ENCODE measurements at regions not wholly inside any gene's neighbourhood (a gene's known extent, or its start where the extent isn't known, plus 50 kb on each side); places are given as distances from the start of the nearest gene placed in this dataset.

GRCh38 chr1:233509526-233509925 is 104.4 kb upstream of the KCNK1 start:
- Histone ChIP-seq H3K27ac (no peak overlapping the region), H3K36me3 (replicated peaks in 1 of 2; ENCODE audit: insufficient read depth in 1 of 2, low read depth in 2 of 2) (no peaks in the 10 kb centered on the region), H3K4me3 (no peak overlapping the region), H3K4me1 (no peaks in the 10 kb centered on the region), H3K27me3 (no peaks in the 10 kb centered on the region), H3K9me3 (no peaks in the 10 kb centered on the region)
- ATAC-seq = no peak
- WGBS, 2 donors = 60 to 63% methylated on average over 3 of the region's 3 CpGs
- TF ChIP-seq POLR2A (IDR thresholded peaks at IDR 0.05) (no peak), CTCF (IDR thresholded peaks at IDR 0.05) (no peak)
- DNase-seq = no peak
- intact Hi-C loops (cut with DNase I) = no loop called here

GRCh38 chr1:233512538-233512937 is 101.4 kb upstream of the KCNK1 start:
- H3K4me3 ChIP-seq = no peak overlapping the region
- ATAC-seq (no peak), DNase-seq (no peak)
- no peak overlapping the region for H3K27ac ChIP-seq
- TF ChIP-seq POLR2A (IDR thresholded peaks at IDR 0.05) = no peak
- no peak for TF ChIP-seq CTCF (IDR thresholded peaks at IDR 0.05)
- WGBS, 2 donors = 66 to 70% methylated on average over 3 of the region's 3 CpGs
- H3K9me3 ChIP-seq = no peaks in the 10 kb centered on the region
- no peaks in the 10 kb centered on the region for H3K36me3 ChIP-seq (replicated peaks in 1 of 2; ENCODE audit: insufficient read depth in 1 of 2, low read depth in 2 of 2)
- no peaks in the 10 kb centered on the region for H3K4me1 ChIP-seq
- H3K27me3 ChIP-seq = no peaks in the 10 kb centered on the region
- intact Hi-C loops (cut with DNase I) = no loop called here

GRCh38 chr1:233513431-233513830 is 100.5 kb upstream of the KCNK1 start:
- Histone ChIP-seq H3K36me3 (replicated peaks in 1 of 2; ENCODE audit: insufficient read depth in 1 of 2, low read depth in 2 of 2) (no peaks in the 10 kb centered on the region), H3K27ac (no peak overlapping the region), H3K9me3 (no peaks in the 10 kb centered on the region), H3K4me3 (no peak overlapping the region), H3K27me3 (no peaks in the 10 kb centered on the region), H3K4me1 (no peaks in the 10 kb centered on the region)
- no peak for ATAC-seq
- intact Hi-C loops (cut with DNase I) = no loop called here
- TF ChIP-seq POLR2A (IDR thresholded peaks at IDR 0.05) (no peak), CTCF (IDR thresholded peaks at IDR 0.05) (no peak)
- no peak for DNase-seq

- ATAC-seq = no peak
- H3K27ac ChIP-seq = no peak overlapping the region
- TF ChIP-seq CTCF (IDR thresholded peaks at IDR 0.05) (no peak), POLR2A (IDR thresholded peaks at IDR 0.05) (no peak)
- no peaks in the 10 kb centered on the region for H3K27me3 ChIP-seq
- 74 to 94% methylated on average over 3 to 13 of the region's 21 CpGs for WGBS, 2 donors
- no peaks in the 10 kb centered on the region for H3K9me3 ChIP-seq
- H3K36me3 ChIP-seq (replicated peaks in 1 of 2; ENCODE audit: insufficient read depth in 1 of 2, low read depth in 2 of 2) = no peaks in the 10 kb centered on the region
- H3K4me3 ChIP-seq = no peak overlapping the region
- intact Hi-C loops (cut with DNase I) = no loop called here
- no peak for DNase-seq
- H3K4me1 ChIP-seq = no peaks in the 10 kb centered on the region
Observed at GRCh38 chr1:233514946-233515391, 98.9 kb upstream of the KCNK1 start.

GRCh38 chr1:233516732-233517131 is 97.2 kb upstream of the KCNK1 start:
- Histone ChIP-seq H3K9me3 (no peaks in the 10 kb centered on the region), H3K4me1 (no peaks in the 10 kb centered on the region), H3K36me3 (replicated peaks in 1 of 2; ENCODE audit: insufficient read depth in 1 of 2, low read depth in 2 of 2) (no peaks in the 10 kb centered on the region), H3K27ac (no peak overlapping the region), H3K4me3 (no peak overlapping the region), H3K27me3 (no peaks in the 10 kb centered on the region)
- ATAC-seq (no peak), DNase-seq (no peak)
- intact Hi-C loops (cut with DNase I) = no loop called here
- WGBS, 2 donors = 73 to 74% methylated on average over 8 to 9 of the region's 9 CpGs
- no peak for TF ChIP-seq POLR2A (IDR thresholded peaks at IDR 0.05)
- no peak for TF ChIP-seq CTCF (IDR thresholded peaks at IDR 0.05)

All from body of pancreas (tissue), 4 donors.